HG02642 (cell line): ENCODE measurements at regions not wholly inside any gene's neighbourhood (a gene's known extent, or its start where the extent isn't known, plus 50 kb on each side); places are given as distances from the start of the nearest gene placed in this dataset.
"Not testable (repeated sequence)": the region's sequence is repeated elsewhere in the genome, so short reads cannot be mapped to it uniquely, and the experiment has no call there.

Experiments used
- ATAC-seq: cut with Tn5 transposase; IDR thresholded peaks from one replicate; pipeline ENCODE4 v1.9.1; 2021; ENCODE audit warnings: mild to moderate bottlenecking; ENCODE audit not compliant: unreplicated experiment, poor library complexity

- ATAC-seq, result no peak
Observed at GRCh38 chr17:68097161-68097805, 61.7 kb downstream of the KPNA2 start.

- not testable (repeated sequence) for ATAC-seq
Observed at GRCh38 chr17:68099341-68099753, 63.8 kb downstream of the KPNA2 start.

- ATAC-seq, result no peak
Observed at GRCh38 chr17:68100000-68100641, 64.6 kb downstream of the KPNA2 start.

DNA sequence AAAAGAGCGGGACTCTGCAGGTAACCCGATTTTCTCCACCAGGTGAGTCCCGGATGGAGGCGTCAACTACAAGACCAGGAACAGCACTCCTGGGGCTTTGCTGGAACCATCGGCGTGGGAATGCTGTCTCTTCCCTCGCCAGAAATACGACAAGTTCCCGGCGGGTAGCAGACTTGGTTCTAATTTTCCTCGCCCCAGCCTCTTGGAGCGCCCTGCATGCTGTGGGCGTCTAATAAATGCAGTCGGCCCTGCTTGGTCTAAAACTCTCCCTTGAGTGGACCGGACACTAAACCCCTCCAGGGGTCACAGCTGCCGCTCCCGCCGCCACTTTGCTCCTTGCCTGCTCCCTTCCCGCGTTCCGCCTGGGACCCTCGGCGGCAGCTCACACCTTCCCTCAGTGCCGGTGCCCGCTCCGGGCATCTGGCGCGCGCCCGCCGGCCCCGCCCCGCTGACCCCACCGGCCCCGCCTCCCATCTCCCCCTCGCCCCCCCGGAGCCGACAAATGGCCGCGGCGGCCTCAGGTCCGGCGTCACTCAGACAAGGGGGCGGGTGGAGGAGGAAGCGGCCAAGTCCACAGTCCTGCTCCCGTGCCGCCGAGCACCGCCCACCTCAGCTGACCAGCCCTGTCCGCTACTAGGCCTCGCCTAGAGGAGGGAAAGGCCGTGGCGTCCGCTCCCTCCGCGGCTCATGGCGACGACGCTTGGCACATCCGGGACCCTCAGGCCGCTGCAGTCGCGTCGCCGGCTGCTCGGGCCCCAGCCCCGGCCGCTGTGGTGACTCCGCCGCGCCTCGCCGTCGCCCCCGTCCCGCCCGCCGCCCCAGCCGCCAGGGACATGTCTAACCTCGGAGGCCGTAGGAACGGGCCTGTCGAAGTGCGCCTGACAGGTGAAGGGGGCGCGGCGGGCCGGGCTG, 65.8 kb downstream of the KPNA2 start:
- peak; percentile 86 for ATAC-seq

GRCh38 chr17:68101987-68102314, 66.4 kb downstream of the KPNA2 start:
- peak; percentile 15 for ATAC-seq

DNA sequence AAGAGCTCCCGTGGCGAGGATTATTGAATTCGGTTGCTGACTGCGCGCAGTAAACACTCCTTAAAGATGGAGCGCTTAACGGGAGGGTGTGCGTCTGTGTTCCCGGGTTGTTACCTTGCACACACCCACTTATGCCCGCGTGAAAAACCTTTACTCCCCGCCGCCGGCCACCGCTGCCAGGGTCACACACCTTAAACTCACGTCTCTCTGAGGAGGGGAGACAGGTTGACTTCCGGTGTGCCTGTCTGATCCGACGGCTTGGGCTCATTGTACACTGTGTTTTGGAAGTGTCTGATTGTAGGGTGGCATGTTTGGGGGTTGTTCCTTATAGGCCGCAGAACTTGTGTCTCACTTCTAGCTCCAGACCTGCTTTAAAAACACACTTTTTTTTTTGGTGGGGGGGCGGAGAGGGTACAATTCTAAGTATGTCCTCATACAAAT, 66.8 kb downstream of the KPNA2 start:
- ATAC-seq, result peak; percentile 17

DNA sequence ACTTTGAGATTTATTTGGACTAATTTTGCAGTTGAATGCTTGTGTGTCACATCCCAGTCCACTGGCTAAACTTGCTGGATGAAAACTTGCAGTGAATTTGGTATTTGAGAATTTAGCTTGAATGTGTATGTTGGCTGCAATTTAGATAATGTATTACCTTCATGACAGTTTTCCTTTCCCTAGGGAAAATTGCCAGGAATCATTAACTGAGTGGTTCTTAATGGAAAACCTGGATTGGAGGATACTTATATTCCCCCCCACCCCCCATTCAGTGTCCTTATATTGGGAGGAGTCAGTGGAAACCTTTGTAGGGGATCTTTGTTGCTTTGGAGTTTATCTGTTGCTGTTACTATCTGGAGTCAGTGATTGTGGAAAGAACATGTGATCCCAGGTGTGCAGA, 67.6 kb downstream of the KPNA2 start:
- no peak for ATAC-seq

DNA sequence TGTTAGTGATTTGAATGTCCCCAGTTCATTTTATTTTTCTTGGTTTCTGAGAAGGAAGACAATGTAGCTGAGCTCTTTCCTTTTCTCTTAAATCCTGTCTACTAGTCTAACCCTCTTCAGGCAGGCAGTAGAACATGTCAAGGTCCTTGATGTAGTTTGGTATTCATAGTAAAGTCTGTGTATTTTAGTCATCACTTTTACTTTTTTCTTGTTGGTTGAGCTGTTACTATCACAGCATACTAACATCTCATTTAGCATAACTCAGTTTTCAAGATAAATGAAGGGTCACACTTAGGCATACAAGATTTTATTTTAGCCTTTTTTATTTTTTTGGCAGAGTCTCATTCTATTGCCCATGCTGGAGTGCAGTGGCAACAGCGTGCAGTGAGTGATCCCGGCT, 70.5 kb downstream of the KPNA2 start:
- ATAC-seq, result no peak

- ATAC-seq, result no peak
Observed at GRCh38 chr17:68107373-68107772, 71.8 kb downstream of the KPNA2 start.

- ATAC-seq, result no peak
Observed at GRCh38 chr17:68108313-68109000, 72.9 kb downstream of the KPNA2 start.

GRCh38 chr17:68109404-68109803, 73.9 kb downstream of the KPNA2 start:
- not testable (repeated sequence) for ATAC-seq

DNA sequence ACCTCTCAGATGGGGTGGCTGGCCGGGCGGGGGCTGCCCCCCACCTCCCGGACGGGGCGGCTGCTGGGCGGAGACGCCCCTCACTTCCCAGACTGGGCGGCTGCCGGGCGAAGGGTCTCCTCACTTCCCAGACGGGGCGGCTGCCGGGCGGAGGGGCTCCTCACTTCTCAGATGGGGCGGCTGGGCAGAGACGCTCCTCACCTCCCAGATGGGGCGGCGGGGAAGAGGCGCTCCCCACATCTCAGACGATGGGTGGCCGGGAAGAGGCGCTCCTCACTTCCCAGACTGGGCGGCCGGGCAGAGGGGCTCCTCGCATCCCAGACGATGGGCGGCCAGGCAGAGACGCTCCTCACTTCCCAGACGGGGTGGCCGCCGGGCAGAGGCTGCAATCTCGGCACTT, 80.7 kb downstream of the KPNA2 start:
- ATAC-seq, result not testable (repeated sequence)

DNA sequence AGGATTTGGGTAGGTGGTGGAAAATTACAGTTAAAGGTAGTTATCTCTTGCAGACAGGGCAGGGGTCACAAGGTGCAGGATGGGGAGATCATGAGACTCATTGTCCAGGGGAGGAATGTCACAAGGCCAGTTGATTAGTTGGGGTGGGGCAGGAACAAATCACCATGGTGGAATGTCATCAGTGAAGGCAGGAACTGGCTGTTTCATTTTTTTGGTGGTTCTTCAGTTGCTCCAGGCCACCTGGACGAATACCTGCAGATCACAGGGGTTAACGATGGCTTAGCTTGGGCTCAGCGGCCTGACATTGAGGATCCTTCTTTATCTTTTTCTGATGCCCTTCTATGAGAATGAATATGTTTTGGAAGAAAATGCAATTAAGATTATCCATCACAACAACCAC, 87.1 kb downstream of the KPNA2 start:
- no peak for ATAC-seq

GRCh38 chr17:68125111-68125870, 89.8 kb downstream of the KPNA2 start:
- ATAC-seq, result no peak

GRCh38 chr17:68127914-68128313, 92.4 kb downstream of the KPNA2 start:
- no peak for ATAC-seq

- no peak for ATAC-seq
Observed at GRCh38 chr17:68131456-68131855, 95.9 kb downstream of the KPNA2 start.

- no peak for ATAC-seq
Observed at GRCh38 chr17:68133346-68134045, 98.0 kb downstream of the KPNA2 start.

- ATAC-seq, result no peak
Observed at GRCh38 chr17:68134046-68134637, 98.6 kb downstream of the KPNA2 start.

GRCh38 chr17:68134731-68135130, 99.2 kb downstream of the KPNA2 start:
- ATAC-seq, result no peak
